Sigmoid colon (tissue), 6 donors: ENCODE measurements at regions not wholly inside any gene's neighbourhood (a gene's known extent, or its start where the extent isn't known, plus 50 kb on each side); places are given as distances from the start of the nearest gene placed in this dataset.

ENCODE experiments used
- DNase-seq: peaks from one replicate; pipeline ENCODE4 v3.0.0-alpha.2; 2019
- H3K27ac ChIP-seq, 4 donors: fragments of 200-600 bp; sonication (generic); one replicate each; pipeline ENCODE4 v1.5.1; 2016 to 2019; ENCODE audit warnings: mild to moderate bottlenecking in 1 of 4
- H3K27me3 ChIP-seq, 3 donors: fragments of 200-600 bp; sonication (generic); one replicate each; pipeline ENCODE4 v1.5.1; 2019; ENCODE audit warnings: mild to moderate bottlenecking in 1 of 3
- H3K36me3 ChIP-seq, 4 donors: fragments of 200-600 bp; sonication (generic); one replicate each; pipeline ENCODE4 v1.5.1; 2016 to 2019
- H3K4me1 ChIP-seq, 4 donors: fragments of 200-600 bp; sonication (generic); one replicate each; pipeline ENCODE4 v1.5.1; 2017 to 2019
- H3K4me3 ChIP-seq, 4 donors: fragments of 200-600 bp; sonication (generic); one replicate each; pipeline ENCODE4 v1.5.1; 2017 to 2019; ENCODE audit warnings: mild to moderate bottlenecking in 2 of 4, moderate library complexity in 1 of 4
- H3K9me3 ChIP-seq, 4 donors: fragments of 200-600 bp in 3 of 4; sonication (generic) in 3 of 4; one replicate each; pipeline versions ENCODE4 v1.5.1 to v1.6.1; 2013 to 2019
- CTCF ChIP-seq, 4 experiments: fragments of 450-650 bp in 3 of 4; fragments of 200-600 bp in 1 of 4; IDR thresholded peaks; one replicate each; pipeline ENCODE4 v1.5.1; 2016 to 2019; ENCODE audit warnings: antibody characterized with exemption in 4 of 4, mild to moderate bottlenecking in 3 of 4, moderate library complexity in 2 of 4
- EP300 ChIP-seq, 4 donors: sonication (generic); formaldehyde crosslinking; IDR thresholded peaks; one replicate each; pipeline ENCODE4 v1.6.1; 2017; ENCODE audit warnings: antibody characterized with exemption in 4 of 4
- POLR2A ChIP-seq, 2 donors: fragments of 450-650 bp; IDR thresholded peaks; one replicate each; pipeline ENCODE4 v1.6.1; 2016; ENCODE audit warnings: antibody characterized with exemption in 2 of 2, mild to moderate bottlenecking in 2 of 2, moderate library complexity in 2 of 2
- POLR2AphosphoS5 ChIP-seq, 4 donors: sonication (generic); formaldehyde crosslinking; IDR thresholded peaks; one replicate each; pipeline ENCODE4 v1.6.1; 2017; ENCODE audit warnings: antibody characterized with exemption in 4 of 4
- WGBS, 2 donors: extraction: QIAGEN DNeasy Blood & Tissue Kit; methylation state at CpG; one replicate each; pipeline ENCODE4 v1.1.7; 2013; 5-methylcytosine and 5-hydroxymethylcytosine counted together
- intact Hi-C: fragments of 100-400 bp; cut with DNase I; formaldehyde crosslinking; loops from one replicate; pipeline ENCODE4 v1.15.1; 2023
- donor health status: healthy with polysubstance abuse.
- donor health status: healthy.

- DNase-seq, result no peak
- H3K4me1 ChIP-seq, result no peaks in the 10 kb centered on the region
- WGBS, 2 donors, result 81 to 88% methylated on average over 2 of the region's 2 CpGs
- intact Hi-C loops, result no loop called here
- TF ChIP-seq POLR2AphosphoS5 (IDR thresholded peaks at IDR 0.05) (no peak), CTCF (IDR thresholded peaks at IDR 0.05) (no peak), EP300 (IDR thresholded peaks at IDR 0.05) (no peak), POLR2A (IDR thresholded peaks at IDR 0.05) (no peak)
- no peaks in the 10 kb centered on the region for H3K27me3 ChIP-seq
- no peak overlapping the region for H3K27ac ChIP-seq
- no peak overlapping the region for H3K4me3 ChIP-seq
- no peaks in the 10 kb centered on the region for H3K36me3 ChIP-seq
- H3K9me3 ChIP-seq, result no peaks in the 10 kb centered on the region
Measured at GRCh38 chr7:135847242-135847641, 98.6 kb upstream of the FAM180A start.

- Histone ChIP-seq H3K27ac (no peak overlapping the region), H3K9me3 (no peaks in the 10 kb centered on the region), H3K4me1 (no peaks in the 10 kb centered on the region), H3K27me3 (no peaks in the 10 kb centered on the region), H3K4me3 (no peak overlapping the region), H3K36me3 (no peaks in the 10 kb centered on the region)
- WGBS, 2 donors, result 92 to 95% methylated on average over 5 of the region's 5 CpGs
- intact Hi-C loops, result no loop called here
- DNase-seq, result no peak
- no peak for TF ChIP-seq CTCF (IDR thresholded peaks at IDR 0.05)
Measured at GRCh38 chr7:135846339-135846738, 97.7 kb upstream of the FAM180A start.

GRCh38 chr7:135845415-135846075 lies 96.9 kb upstream of the FAM180A start:
- intact Hi-C loops, result no loop called here
- 83 to 88% methylated on average over 3 of the region's 3 CpGs for WGBS, 2 donors
- no peaks in the 10 kb centered on the region for H3K4me1 ChIP-seq
- no peak for DNase-seq
- no peak overlapping the region for H3K27ac ChIP-seq
- no peak overlapping the region for H3K4me3 ChIP-seq
- H3K9me3 ChIP-seq, result no peaks in the 10 kb centered on the region
- TF ChIP-seq CTCF (IDR thresholded peaks at IDR 0.05) (no peak), POLR2AphosphoS5 (IDR thresholded peaks at IDR 0.05) (no peak), POLR2A (IDR thresholded peaks at IDR 0.05) (no peak), EP300 (IDR thresholded peaks at IDR 0.05) (no peak)
- no peaks in the 10 kb centered on the region for H3K27me3 ChIP-seq
- H3K36me3 ChIP-seq, result no peaks in the 10 kb centered on the region

- Histone ChIP-seq H3K4me1 (no peaks in the 10 kb centered on the region), H3K27ac (no peak overlapping the region), H3K9me3 (no peaks in the 10 kb centered on the region), H3K4me3 (no peak overlapping the region), H3K36me3 (no peaks in the 10 kb centered on the region), H3K27me3 (no peaks in the 10 kb centered on the region)
- TF ChIP-seq EP300 (IDR thresholded peaks at IDR 0.05), result no peak
- WGBS, 2 donors, result 91 to 93% methylated on average over 5 of the region's 5 CpGs
- intact Hi-C loops, result no loop called here
- no peak for DNase-seq
Measured at GRCh38 chr7:135844903-135845302, 96.3 kb upstream of the FAM180A start.

GRCh38 chr7:135843214-135843613 lies 94.6 kb upstream of the FAM180A start:
- no peaks in the 10 kb centered on the region for H3K4me1 ChIP-seq
- no peaks in the 10 kb centered on the region for H3K27me3 ChIP-seq
- no peak overlapping the region for H3K27ac ChIP-seq
- WGBS, 2 donors, result 73 to 93% methylated on average over 4 of the region's 4 CpGs
- intact Hi-C loops, result no loop called here
- H3K36me3 ChIP-seq, result no peaks in the 10 kb centered on the region
- TF ChIP-seq CTCF (IDR thresholded peaks at IDR 0.05) (no peak), POLR2AphosphoS5 (IDR thresholded peaks at IDR 0.05) (no peak), POLR2A (IDR thresholded peaks at IDR 0.05) (no peak), EP300 (IDR thresholded peaks at IDR 0.05) (no peak)
- no peak for DNase-seq
- no peak overlapping the region for H3K4me3 ChIP-seq
- no peaks in the 10 kb centered on the region for H3K9me3 ChIP-seq
